Parathyroid adenoma (tissue), 2 donors: ENCODE measurements at regions not wholly inside any gene's neighbourhood (a gene's known extent, or its start where the extent isn't known, plus 50 kb on each side); places are given as distances from the start of the nearest gene placed in this dataset.

ENCODE experiments used
- H2AFZ ChIP-seq: fragments of 300-600 bp; sonication (generic); one replicate; pipeline ENCODE4 v1.7.0; 2017; ENCODE audit warnings: antibody characterized with exemption, mild to moderate bottlenecking
- H3K27ac ChIP-seq: fragments of 300-600 bp; sonication (generic); one replicate; pipeline ENCODE4 v1.7.0; 2017
- H3K27me3 ChIP-seq: fragments of 300-600 bp; sonication (generic); one replicate; pipeline ENCODE4 v1.7.0; 2017; ENCODE audit warnings: low read length; ENCODE audit not compliant: control insufficient read depth, insufficient read depth
- H3K36me3 ChIP-seq: fragments of 300-600 bp; sonication (generic); one replicate; pipeline ENCODE4 v1.7.0; 2017; ENCODE audit warnings: low read length; ENCODE audit not compliant: control insufficient read depth, insufficient read depth
- H3K4me1 ChIP-seq: fragments of 300-600 bp; sonication (generic); one replicate; pipeline ENCODE4 v1.7.0; 2017; ENCODE audit warnings: control low read depth
- H3K4me2 ChIP-seq: fragments of 300-600 bp; sonication (generic); one replicate; pipeline ENCODE4 v1.7.0; 2017; ENCODE audit warnings: low read length
- H3K4me3 ChIP-seq: fragments of 300-600 bp; sonication (generic); one replicate; pipeline ENCODE4 v1.7.0; 2017; ENCODE audit warnings: low read depth, low read length
- H3K79me2 ChIP-seq: fragments of 300-600 bp; sonication (generic); one replicate; pipeline ENCODE4 v1.7.0; 2017; ENCODE audit warnings: control low read depth
- H3K9ac ChIP-seq: fragments of 300-600 bp; sonication (generic); one replicate; pipeline ENCODE4 v1.7.0; 2017; ENCODE audit warnings: mild to moderate bottlenecking
- H3K9me3 ChIP-seq: fragments of 300-600 bp; sonication (generic); one replicate; pipeline ENCODE4 v1.7.0; 2017; ENCODE audit warnings: low read length; ENCODE audit not compliant: control insufficient read depth
- TF ChIP-seq, protein P1 (sequence below): fragments of 300-600 bp; sonication (generic); IDR thresholded peaks from one replicate; pipeline ENCODE4 v1.7.0; 2017; ENCODE audit warnings: antibody characterized with exemption, mild to moderate bottlenecking
- donor health status: primary hyperparathyroidism.

DNA sequence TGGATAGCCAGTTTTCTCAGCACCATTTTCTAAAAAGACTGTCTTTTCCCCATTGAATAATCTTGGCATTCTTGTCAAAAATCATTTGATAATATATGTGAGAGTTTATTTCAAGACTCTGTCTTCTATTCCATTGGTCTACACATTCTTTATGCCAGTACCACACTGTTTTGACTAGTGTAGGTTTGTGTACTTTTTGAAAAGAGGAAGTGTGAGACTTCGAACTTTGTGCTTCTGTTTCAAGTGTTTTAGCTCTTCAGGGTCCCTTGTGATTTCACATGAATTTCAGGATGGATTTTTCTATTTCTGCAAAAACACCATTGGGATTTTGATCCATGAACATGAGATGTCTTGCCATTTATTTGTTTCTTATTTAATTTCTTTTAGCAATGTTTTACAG lies 78.5 kb upstream of the ALDH1A1 start:
- Histone ChIP-seq H3K4me1 (no peaks in the 10 kb centered on the region), H3K27ac (no peak overlapping the region), H3K27me3 (no peaks in the 10 kb centered on the region), H3K79me2 (no peaks in the 10 kb centered on the region), H3K4me3 (no peak overlapping the region), H3K4me2 (no peak overlapping the region), H3K9ac (no peak overlapping the region), H3K36me3 (no peaks in the 10 kb centered on the region), H3K9me3 (no peaks in the 10 kb centered on the region), H2AFZ (no peak overlapping the region)
- TF ChIP-seq, protein P1, sequence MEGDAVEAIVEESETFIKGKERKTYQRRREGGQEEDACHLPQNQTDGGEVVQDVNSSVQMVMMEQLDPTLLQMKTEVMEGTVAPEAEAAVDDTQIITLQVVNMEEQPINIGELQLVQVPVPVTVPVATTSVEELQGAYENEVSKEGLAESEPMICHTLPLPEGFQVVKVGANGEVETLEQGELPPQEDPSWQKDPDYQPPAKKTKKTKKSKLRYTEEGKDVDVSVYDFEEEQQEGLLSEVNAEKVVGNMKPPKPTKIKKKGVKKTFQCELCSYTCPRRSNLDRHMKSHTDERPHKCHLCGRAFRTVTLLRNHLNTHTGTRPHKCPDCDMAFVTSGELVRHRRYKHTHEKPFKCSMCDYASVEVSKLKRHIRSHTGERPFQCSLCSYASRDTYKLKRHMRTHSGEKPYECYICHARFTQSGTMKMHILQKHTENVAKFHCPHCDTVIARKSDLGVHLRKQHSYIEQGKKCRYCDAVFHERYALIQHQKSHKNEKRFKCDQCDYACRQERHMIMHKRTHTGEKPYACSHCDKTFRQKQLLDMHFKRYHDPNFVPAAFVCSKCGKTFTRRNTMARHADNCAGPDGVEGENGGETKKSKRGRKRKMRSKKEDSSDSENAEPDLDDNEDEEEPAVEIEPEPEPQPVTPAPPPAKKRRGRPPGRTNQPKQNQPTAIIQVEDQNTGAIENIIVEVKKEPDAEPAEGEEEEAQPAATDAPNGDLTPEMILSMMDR = no peak

DNA sequence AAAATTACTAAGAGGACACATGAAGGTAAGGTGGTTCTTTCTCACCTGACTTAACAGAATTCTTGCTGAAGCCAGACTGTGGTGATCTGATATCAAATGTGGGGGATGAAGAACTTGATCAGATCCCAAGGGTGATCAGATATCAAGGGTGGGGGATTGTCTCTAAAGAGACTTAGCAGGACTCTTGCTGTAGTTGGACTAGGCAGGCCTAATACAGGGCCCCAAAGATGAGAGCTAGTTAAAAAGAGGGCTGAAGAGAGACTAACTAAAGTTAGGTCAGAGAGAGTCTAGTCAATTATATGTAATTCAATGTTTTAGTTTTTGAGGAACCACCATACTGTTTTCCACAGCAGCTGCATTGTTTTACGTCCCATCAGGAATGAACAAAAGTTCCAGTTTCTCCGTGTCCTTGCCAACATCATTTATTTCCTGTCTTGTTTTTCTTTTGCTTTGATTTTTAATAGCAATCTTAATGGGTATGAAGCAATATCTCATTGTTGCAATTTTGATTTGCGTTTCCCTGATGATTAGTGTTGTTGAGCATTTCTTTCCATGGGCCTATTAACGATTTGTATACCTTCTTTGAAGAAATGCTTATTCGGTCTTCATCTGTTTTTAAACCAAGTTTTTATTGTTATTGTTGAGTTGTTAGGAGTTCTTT lies 77.6 kb upstream of the ALDH1A1 start:
- Histone ChIP-seq H3K79me2 (no peaks in the 10 kb centered on the region), H2AFZ (no peak overlapping the region), H3K4me3 (no peak overlapping the region), H3K27ac (no peak overlapping the region), H3K4me1 (no peaks in the 10 kb centered on the region), H3K4me2 (no peak overlapping the region), H3K27me3 (no peaks in the 10 kb centered on the region), H3K9ac (no peak overlapping the region), H3K36me3 (no peaks in the 10 kb centered on the region), H3K9me3 (no peaks in the 10 kb centered on the region)
- TF ChIP-seq, protein P1 = no peak

DNA sequence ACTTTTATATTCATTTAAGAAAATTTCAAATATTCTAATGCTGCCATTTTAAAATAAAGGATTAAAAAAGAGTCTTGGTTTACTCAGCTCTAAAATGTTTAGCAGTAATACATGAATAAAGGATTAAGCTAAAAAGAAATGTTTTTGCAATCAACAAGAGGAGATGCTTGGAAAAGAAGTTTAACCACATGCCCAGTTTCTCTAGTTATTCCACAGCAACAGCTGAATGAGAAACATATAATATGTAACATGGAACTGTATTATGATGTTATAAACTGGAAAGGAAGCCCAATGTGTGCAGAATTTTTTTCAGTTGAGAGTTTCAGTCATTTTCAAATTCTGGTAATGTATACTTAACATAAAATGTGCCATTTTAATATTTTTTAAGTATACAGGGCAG lies 76.5 kb upstream of the ALDH1A1 start:
- H3K4me3 ChIP-seq = no peak overlapping the region
- H3K27ac ChIP-seq = no peak overlapping the region
- H3K9me3 ChIP-seq = no peaks in the 10 kb centered on the region
- no peaks in the 10 kb centered on the region for H3K79me2 ChIP-seq
- TF ChIP-seq, protein P1 = no peak
- no peaks in the 10 kb centered on the region for H3K27me3 ChIP-seq
- H3K36me3 ChIP-seq = no peaks in the 10 kb centered on the region
- no peaks in the 10 kb centered on the region for H3K4me1 ChIP-seq
- H3K9ac ChIP-seq = no peak overlapping the region
- no peak overlapping the region for H3K4me2 ChIP-seq
- no peak overlapping the region for H2AFZ ChIP-seq

DNA sequence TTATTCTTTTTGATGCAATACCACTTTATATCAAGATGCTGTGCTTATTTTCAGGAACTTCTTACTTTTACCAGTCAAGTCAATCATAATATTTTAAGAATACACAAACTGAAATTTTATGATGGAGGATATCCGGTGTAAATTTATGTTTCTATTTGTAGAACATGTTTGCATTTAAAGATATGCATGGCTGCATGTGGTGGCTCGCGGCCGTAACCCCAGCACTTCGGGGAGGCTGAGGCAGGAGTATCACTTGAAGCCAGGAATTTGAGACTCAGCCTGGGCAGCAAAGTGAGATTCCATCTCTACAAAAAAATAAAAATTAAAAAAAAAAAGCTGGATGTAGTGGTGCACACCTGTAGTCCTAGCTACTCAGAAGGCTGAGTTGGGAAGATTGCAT lies 73.5 kb upstream of the ALDH1A1 start:
- H3K4me1 ChIP-seq = no peaks in the 10 kb centered on the region
- no peaks in the 10 kb centered on the region for H3K36me3 ChIP-seq
- TF ChIP-seq, protein P1 = no peak
- H3K9me3 ChIP-seq = no peaks in the 10 kb centered on the region
- H3K4me2 ChIP-seq = no peak overlapping the region
- H2AFZ ChIP-seq = no peak overlapping the region
- no peaks in the 10 kb centered on the region for H3K27me3 ChIP-seq
- H3K79me2 ChIP-seq = no peaks in the 10 kb centered on the region
- H3K27ac ChIP-seq = no peak overlapping the region
- H3K4me3 ChIP-seq = no peak overlapping the region
- no peak overlapping the region for H3K9ac ChIP-seq

DNA sequence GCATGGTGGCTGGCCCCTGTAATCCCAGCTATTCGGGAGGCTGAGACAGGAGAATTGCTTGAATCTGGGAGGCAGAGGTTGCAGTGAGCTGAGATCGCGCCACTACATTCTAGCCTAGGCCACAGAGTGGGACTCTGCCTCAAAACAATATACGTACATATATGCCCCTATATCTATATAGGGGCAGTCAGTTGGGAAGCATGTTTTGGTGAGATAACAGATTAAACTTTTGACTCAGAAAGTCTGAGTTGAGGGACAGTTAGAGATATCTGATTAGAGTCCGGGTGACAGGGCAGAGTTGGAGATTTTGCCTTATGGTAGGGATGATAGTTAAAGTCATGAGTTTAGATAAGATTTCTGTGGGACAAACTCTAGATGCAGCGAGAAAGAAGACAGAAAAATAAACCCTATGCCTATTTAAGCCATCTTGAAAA lies 71.8 kb upstream of the ALDH1A1 start:
- no peak overlapping the region for H3K4me2 ChIP-seq
- H3K27ac ChIP-seq = no peak overlapping the region
- H3K36me3 ChIP-seq = no peaks in the 10 kb centered on the region
- H3K9me3 ChIP-seq = no peaks in the 10 kb centered on the region
- no peak overlapping the region for H3K9ac ChIP-seq
- no peak overlapping the region for H2AFZ ChIP-seq
- no peaks in the 10 kb centered on the region for H3K79me2 ChIP-seq
- H3K27me3 ChIP-seq = no peaks in the 10 kb centered on the region
- H3K4me1 ChIP-seq = no peaks in the 10 kb centered on the region
- TF ChIP-seq, protein P1 = no peak
- no peak overlapping the region for H3K4me3 ChIP-seq
